ENCODE measurements at regions not wholly inside any gene's neighbourhood (a gene's known extent, or its start where the extent isn't known, plus 50 kb on each side); places are given as distances from the start of the nearest gene placed in this dataset.

GRCh38 chr1:242802973-242803372 is 278.5 kb upstream of the PLD5 start:
- H3K4me3 ChIP-seq (ENCODE audit: control insufficient read depth in 1 of 7, extremely low read depth in 1 of 7, insufficient read depth in 4 of 7, low read depth in 2 of 7, low read length in 6 of 7), result no peak overlapping the region
- H3K4me1 ChIP-seq (ENCODE audit: control extremely low read depth in 1 of 4, control insufficient read depth in 4 of 4, insufficient read depth in 4 of 4, low read length in 3 of 4), result no peaks in the 10 kb centered on the region
- no peak for DNase-seq
- ChIA-PET CTCF (no interaction called here), POLR2A (no interaction called here)
- no peak overlapping the region for H3K27ac ChIP-seq (ENCODE audit: insufficient read depth in 1 of 2, low read depth in 1 of 2, low read length in 2 of 2, poor library complexity in 1 of 2, severe bottlenecking in 2 of 2)
- no peaks in the 10 kb centered on the region for H3K36me3 ChIP-seq (ENCODE audit: control insufficient read depth in 4 of 4, insufficient read depth in 4 of 4, low read length in 3 of 4)
- WGBS (ENCODE audit: insufficient coverage), result no CpG with 5 or more reads among the region's 5 CpGs
- H3K9me3 ChIP-seq (ENCODE audit: control extremely low read depth in 1 of 5, control insufficient read depth in 4 of 5, insufficient read depth in 2 of 5, low read depth in 1 of 5, low read length in 4 of 5), result no peaks in the 10 kb centered on the region
- peaks cover 0 to 1% (median 0%) of the 10 kb centered on the region in 5 experiments for H3K27me3 ChIP-seq (replicated peaks in 2 of 5; ENCODE audit: control insufficient read depth in 4 of 5, insufficient read depth in 5 of 5, low read length in 4 of 5)

GRCh38 chr1:242800521-242800920 is 276.0 kb upstream of the PLD5 start:
- no peak for DNase-seq
- Histone ChIP-seq H3K4me1 (ENCODE audit: control extremely low read depth in 1 of 4, control insufficient read depth in 4 of 4, insufficient read depth in 4 of 4, low read length in 3 of 4) (no peaks in the 10 kb centered on the region), H3K4me3 (ENCODE audit: control insufficient read depth in 1 of 7, extremely low read depth in 1 of 7, insufficient read depth in 4 of 7, low read depth in 2 of 7, low read length in 6 of 7) (no peak overlapping the region), H3K9me3 (ENCODE audit: control extremely low read depth in 1 of 5, control insufficient read depth in 4 of 5, insufficient read depth in 2 of 5, low read depth in 1 of 5, low read length in 4 of 5) (no peaks in the 10 kb centered on the region), H3K36me3 (ENCODE audit: control insufficient read depth in 4 of 4, insufficient read depth in 4 of 4, low read length in 3 of 4) (no peaks in the 10 kb centered on the region), H3K27me3 (replicated peaks in 2 of 5; ENCODE audit: control insufficient read depth in 4 of 5, insufficient read depth in 5 of 5, low read length in 4 of 5) (peaks cover 0 to 1% (median 0%) of the 10 kb centered on the region in 5 experiments), H3K27ac (ENCODE audit: insufficient read depth in 1 of 2, low read depth in 1 of 2, low read length in 2 of 2, poor library complexity in 1 of 2, severe bottlenecking in 2 of 2) (no peak overlapping the region)
- ChIA-PET POLR2A (no interaction called here), CTCF (no interaction called here)
- WGBS (ENCODE audit: insufficient coverage), result 89% methylated on average over 1 of the region's 2 CpGs

- Histone ChIP-seq H3K4me1 (ENCODE audit: control extremely low read depth in 1 of 4, control insufficient read depth in 4 of 4, insufficient read depth in 4 of 4, low read length in 3 of 4) (no peaks in the 10 kb centered on the region), H3K27ac (ENCODE audit: insufficient read depth in 1 of 2, low read depth in 1 of 2, low read length in 2 of 2, poor library complexity in 1 of 2, severe bottlenecking in 2 of 2) (no peak overlapping the region), H3K36me3 (ENCODE audit: control insufficient read depth in 4 of 4, insufficient read depth in 4 of 4, low read length in 3 of 4) (no peaks in the 10 kb centered on the region), H3K9me3 (ENCODE audit: control extremely low read depth in 1 of 5, control insufficient read depth in 4 of 5, insufficient read depth in 2 of 5, low read depth in 1 of 5, low read length in 4 of 5) (no peaks in the 10 kb centered on the region), H3K27me3 (replicated peaks in 2 of 5; ENCODE audit: control insufficient read depth in 4 of 5, insufficient read depth in 5 of 5, low read length in 4 of 5) (peaks cover 0 to 1% (median 0%) of the 10 kb centered on the region in 5 experiments), H3K4me3 (ENCODE audit: control insufficient read depth in 1 of 7, extremely low read depth in 1 of 7, insufficient read depth in 4 of 7, low read depth in 2 of 7, low read length in 6 of 7) (no peak overlapping the region)
- ChIA-PET POLR2A (no interaction called here), CTCF (no interaction called here)
- DNase-seq, result no peak
Observed at GRCh38 chr1:242797856-242798255, 273.4 kb upstream of the PLD5 start.

- Histone ChIP-seq H3K27ac (ENCODE audit: insufficient read depth in 1 of 2, low read depth in 1 of 2, low read length in 2 of 2, poor library complexity in 1 of 2, severe bottlenecking in 2 of 2) (no peak overlapping the region), H3K36me3 (ENCODE audit: control insufficient read depth in 4 of 4, insufficient read depth in 4 of 4, low read length in 3 of 4) (no peaks in the 10 kb centered on the region), H3K4me3 (ENCODE audit: control insufficient read depth in 1 of 7, extremely low read depth in 1 of 7, insufficient read depth in 4 of 7, low read depth in 2 of 7, low read length in 6 of 7) (no peak overlapping the region), H3K9me3 (ENCODE audit: control extremely low read depth in 1 of 5, control insufficient read depth in 4 of 5, insufficient read depth in 2 of 5, low read depth in 1 of 5, low read length in 4 of 5) (no peaks in the 10 kb centered on the region), H3K27me3 (replicated peaks in 2 of 5; ENCODE audit: control insufficient read depth in 4 of 5, insufficient read depth in 5 of 5, low read length in 4 of 5) (peaks cover 0 to 1% (median 0%) of the 10 kb centered on the region in 5 experiments), H3K4me1 (ENCODE audit: control extremely low read depth in 1 of 4, control insufficient read depth in 4 of 4, insufficient read depth in 4 of 4, low read length in 3 of 4) (peaks cover 0 to 6% (median 1%) of the 10 kb centered on the region in 4 experiments)
- 80% methylated on average over 1 of the region's 2 CpGs for WGBS (ENCODE audit: insufficient coverage)
- CTCF ChIA-PET, result no interaction called here
- DNase-seq, result no peak
- POLR2A ChIA-PET, result no interaction called here
Observed at GRCh38 chr1:242788771-242789170, 264.3 kb upstream of the PLD5 start.

GRCh38 chr1:242787968-242788367 is 263.5 kb upstream of the PLD5 start:
- Histone ChIP-seq H3K27ac (ENCODE audit: insufficient read depth in 1 of 2, low read depth in 1 of 2, low read length in 2 of 2, poor library complexity in 1 of 2, severe bottlenecking in 2 of 2) (no peak overlapping the region), H3K9me3 (ENCODE audit: control extremely low read depth in 1 of 5, control insufficient read depth in 4 of 5, insufficient read depth in 2 of 5, low read depth in 1 of 5, low read length in 4 of 5) (no peaks in the 10 kb centered on the region), H3K4me3 (ENCODE audit: control insufficient read depth in 1 of 7, extremely low read depth in 1 of 7, insufficient read depth in 4 of 7, low read depth in 2 of 7, low read length in 6 of 7) (no peak overlapping the region), H3K4me1 (ENCODE audit: control extremely low read depth in 1 of 4, control insufficient read depth in 4 of 4, insufficient read depth in 4 of 4, low read length in 3 of 4) (peaks cover 0 to 7% (median 2%) of the 10 kb centered on the region in 4 experiments), H3K27me3 (replicated peaks in 2 of 5; ENCODE audit: control insufficient read depth in 4 of 5, insufficient read depth in 5 of 5, low read length in 4 of 5) (peaks cover 0 to 1% (median 0%) of the 10 kb centered on the region in 5 experiments), H3K36me3 (ENCODE audit: control insufficient read depth in 4 of 4, insufficient read depth in 4 of 4, low read length in 3 of 4) (no peaks in the 10 kb centered on the region)
- ChIA-PET CTCF (no interaction called here), POLR2A (no interaction called here)
- 100% methylated on average over 1 of the region's 2 CpGs for WGBS (ENCODE audit: insufficient coverage)
- no peak for DNase-seq

- H3K36me3 ChIP-seq (ENCODE audit: control insufficient read depth in 4 of 4, insufficient read depth in 4 of 4, low read length in 3 of 4), result no peaks in the 10 kb centered on the region
- 79% methylated on average over 7 of the region's 7 CpGs for WGBS (ENCODE audit: insufficient coverage)
- peaks cover 0 to 7% (median 2%) of the 10 kb centered on the region in 4 experiments for H3K4me1 ChIP-seq (ENCODE audit: control extremely low read depth in 1 of 4, control insufficient read depth in 4 of 4, insufficient read depth in 4 of 4, low read length in 3 of 4)
- no peaks in the 10 kb centered on the region for H3K9me3 ChIP-seq (ENCODE audit: control extremely low read depth in 1 of 5, control insufficient read depth in 4 of 5, insufficient read depth in 2 of 5, low read depth in 1 of 5, low read length in 4 of 5)
- H3K4me3 ChIP-seq (ENCODE audit: control insufficient read depth in 1 of 7, extremely low read depth in 1 of 7, insufficient read depth in 4 of 7, low read depth in 2 of 7, low read length in 6 of 7), result no peak overlapping the region
- peaks cover 0 to 1% (median 0%) of the 10 kb centered on the region in 5 experiments for H3K27me3 ChIP-seq (replicated peaks in 2 of 5; ENCODE audit: control insufficient read depth in 4 of 5, insufficient read depth in 5 of 5, low read length in 4 of 5)
- POLR2A ChIA-PET, result no interaction called here
- H3K27ac ChIP-seq (ENCODE audit: insufficient read depth in 1 of 2, low read depth in 1 of 2, low read length in 2 of 2, poor library complexity in 1 of 2, severe bottlenecking in 2 of 2), result no peak overlapping the region
- no peak for DNase-seq
- CTCF ChIA-PET, result no interaction called here
Observed at GRCh38 chr1:242784807-242785206, 260.3 kb upstream of the PLD5 start.

- Histone ChIP-seq H3K27ac (ENCODE audit: insufficient read depth in 1 of 2, low read depth in 1 of 2, low read length in 2 of 2, poor library complexity in 1 of 2, severe bottlenecking in 2 of 2) (no peak overlapping the region), H3K4me1 (ENCODE audit: control extremely low read depth in 1 of 4, control insufficient read depth in 4 of 4, insufficient read depth in 4 of 4, low read length in 3 of 4) (peaks cover 0 to 7% (median 2%) of the 10 kb centered on the region in 4 experiments), H3K4me3 (ENCODE audit: control insufficient read depth in 1 of 7, extremely low read depth in 1 of 7, insufficient read depth in 4 of 7, low read depth in 2 of 7, low read length in 6 of 7) (no peak overlapping the region), H3K36me3 (ENCODE audit: control insufficient read depth in 4 of 4, insufficient read depth in 4 of 4, low read length in 3 of 4) (no peaks in the 10 kb centered on the region), H3K9me3 (ENCODE audit: control extremely low read depth in 1 of 5, control insufficient read depth in 4 of 5, insufficient read depth in 2 of 5, low read depth in 1 of 5, low read length in 4 of 5) (no peaks in the 10 kb centered on the region), H3K27me3 (replicated peaks in 2 of 5; ENCODE audit: control insufficient read depth in 4 of 5, insufficient read depth in 5 of 5, low read length in 4 of 5) (peaks cover 0 to 1% (median 0%) of the 10 kb centered on the region in 5 experiments)
- ChIA-PET CTCF (interaction anchor here (1.0 kb wide), 1 partner anchor 11 kb away, joined by 3 read pairs; no protein-coding TSS in a partner anchor), POLR2A (no interaction called here)
- peak; percentile 8 to 76 (median 63) for DNase-seq
- WGBS (ENCODE audit: insufficient coverage), result 6% methylated on average over 4 of the region's 4 CpGs
Observed at GRCh38 chr1:242784084-242784483, 259.6 kb upstream of the PLD5 start.
